ENCODE measurements at regions not wholly inside any gene's neighbourhood (a gene's known extent, or its start where the extent isn't known, plus 50 kb on each side); places are given as distances from the start of the nearest gene placed in this dataset.
"Not testable (repeated sequence)": the region's sequence is repeated elsewhere in the genome, so short reads cannot be mapped to it uniquely, and the experiment has no call there.

DNA sequence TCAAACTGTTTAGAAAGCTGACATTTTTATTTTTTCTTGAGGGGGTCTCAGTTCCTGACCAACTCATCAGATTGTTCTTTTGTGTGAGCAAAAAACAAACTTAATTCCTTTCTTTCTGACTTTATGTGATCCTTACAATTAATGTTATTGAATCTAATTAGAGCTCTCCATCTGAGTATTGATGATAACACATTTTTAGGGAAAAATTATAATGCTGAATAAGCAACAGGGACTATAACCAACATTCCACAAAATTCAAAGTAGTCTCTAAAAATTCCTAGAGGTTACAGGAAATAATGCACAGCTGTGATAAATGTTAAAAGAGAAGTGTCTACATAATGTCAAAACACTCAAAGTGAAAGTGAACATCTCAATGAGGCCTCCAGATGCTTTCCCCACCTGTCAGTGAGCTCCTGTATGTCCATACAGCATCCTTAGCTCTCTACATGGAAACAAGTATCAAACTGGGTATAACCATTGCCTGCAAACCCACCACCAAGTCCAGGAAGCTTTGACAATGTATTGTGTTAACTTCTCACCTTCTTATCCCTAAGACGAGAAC lies 786.0 kb upstream of the SLC39A10 start:
- no peak for DNase-seq (ENCODE audit: low read depth in 4 of 4, low spot score in 3 of 4)

DNA sequence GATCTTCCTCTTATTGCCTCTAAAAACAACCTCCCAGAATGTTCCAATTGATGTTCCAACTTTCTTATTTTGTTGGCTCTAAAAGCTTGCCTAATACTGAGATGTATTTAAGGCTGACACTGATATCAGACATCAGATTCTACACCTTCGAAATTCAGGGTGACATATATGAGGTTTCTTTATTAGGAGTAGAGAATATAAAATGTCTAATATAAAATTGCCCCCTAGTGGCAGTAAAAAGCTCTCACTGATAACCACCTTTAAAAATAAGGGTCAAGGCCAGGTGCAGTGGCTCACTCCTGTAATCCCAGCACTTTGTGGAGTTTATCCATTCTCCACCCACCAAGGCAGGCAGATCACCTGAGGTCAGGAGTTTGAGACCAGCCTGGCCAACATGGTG lies 789.7 kb upstream of the SLC39A10 start:
- no peak for DNase-seq (ENCODE audit: low read depth in 4 of 4, low spot score in 3 of 4)

DNA sequence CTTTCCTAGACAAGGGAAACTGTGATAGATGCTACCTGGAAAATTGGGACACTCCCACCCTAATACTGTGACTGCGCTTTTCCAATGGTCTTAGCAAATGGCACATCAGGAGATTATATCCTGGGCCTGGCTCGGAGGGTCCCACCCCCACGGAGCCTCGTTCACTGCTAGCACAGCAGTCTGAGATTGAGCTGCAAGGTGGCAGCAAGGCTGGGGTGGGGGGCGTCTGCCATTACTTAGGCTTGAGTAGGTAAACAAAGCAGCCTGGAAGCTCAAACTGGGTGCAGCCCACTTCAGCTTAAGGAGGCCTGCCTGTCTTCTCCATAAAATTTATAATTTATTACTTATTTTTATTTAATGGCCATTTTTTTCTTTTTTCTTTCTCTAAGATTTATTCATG lies 802.1 kb upstream of the SLC39A10 start:
- no peak for DNase-seq (ENCODE audit: low read depth in 4 of 4, low spot score in 3 of 4)

DNA sequence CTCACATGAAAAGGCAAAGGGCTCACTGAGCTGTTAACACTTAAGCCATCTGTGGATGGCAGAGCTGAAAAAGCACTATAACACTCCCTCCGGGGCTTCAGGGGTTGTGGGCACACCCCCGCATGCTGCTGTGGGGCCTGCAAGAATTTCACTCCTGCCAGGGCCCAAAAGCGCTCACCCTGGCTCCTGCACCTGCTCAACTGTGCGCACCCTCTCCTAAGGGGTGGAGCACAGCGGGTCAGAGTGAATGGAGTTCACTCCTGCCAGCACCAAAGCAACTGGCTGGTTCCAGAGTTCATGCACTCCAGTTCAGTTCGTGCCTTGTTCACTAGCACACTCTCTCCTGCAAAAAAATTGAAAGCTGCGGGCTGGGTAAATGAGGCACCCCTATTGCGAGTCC lies 814.2 kb upstream of the SLC39A10 start:
- DNase-seq (ENCODE audit: low read depth in 4 of 4, low spot score in 3 of 4) = no peak

DNA sequence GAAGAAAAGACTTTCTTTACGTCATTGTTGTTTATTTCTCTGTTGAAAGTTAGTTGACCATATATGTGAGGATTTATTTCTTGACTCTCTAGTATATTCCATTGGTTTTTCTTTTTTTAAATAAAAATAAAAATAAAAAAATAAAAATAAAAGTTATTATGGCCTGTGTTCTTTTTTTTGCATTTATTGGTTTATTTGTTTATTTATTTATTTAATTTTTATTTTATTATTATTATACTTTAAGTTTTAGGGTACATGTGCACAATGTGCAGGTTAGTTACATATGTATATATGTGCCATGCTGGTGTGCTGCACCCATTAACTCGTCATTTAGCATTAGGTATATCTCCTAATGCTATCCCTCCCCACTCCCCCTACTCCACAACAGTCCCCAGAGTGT lies 822.7 kb upstream of the SLC39A10 start:
- DNase-seq (ENCODE audit: low read depth in 4 of 4, low spot score in 3 of 4) = not testable (repeated sequence)

DNA sequence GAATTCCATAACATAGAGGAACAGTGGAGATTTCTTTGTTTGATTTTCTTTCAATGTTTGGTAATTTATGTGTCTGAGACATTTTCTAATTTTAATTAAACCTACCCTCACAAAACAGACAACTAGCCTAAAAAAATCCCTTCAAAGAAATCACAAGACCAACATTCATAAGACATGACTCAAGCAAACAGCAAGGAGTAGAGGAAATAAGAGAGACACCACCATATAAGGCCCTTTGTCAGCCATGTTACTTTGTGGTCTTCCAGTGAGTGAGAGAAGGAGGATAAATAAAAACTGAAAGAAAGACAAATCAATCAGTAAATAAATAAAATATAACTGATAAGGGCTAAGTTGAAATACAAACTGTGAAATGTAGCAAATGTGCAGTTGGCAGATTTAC lies 830.8 kb upstream of the SLC39A10 start:
- DNase-seq (ENCODE audit: low read depth in 4 of 4, low spot score in 3 of 4) = no peak

DNA sequence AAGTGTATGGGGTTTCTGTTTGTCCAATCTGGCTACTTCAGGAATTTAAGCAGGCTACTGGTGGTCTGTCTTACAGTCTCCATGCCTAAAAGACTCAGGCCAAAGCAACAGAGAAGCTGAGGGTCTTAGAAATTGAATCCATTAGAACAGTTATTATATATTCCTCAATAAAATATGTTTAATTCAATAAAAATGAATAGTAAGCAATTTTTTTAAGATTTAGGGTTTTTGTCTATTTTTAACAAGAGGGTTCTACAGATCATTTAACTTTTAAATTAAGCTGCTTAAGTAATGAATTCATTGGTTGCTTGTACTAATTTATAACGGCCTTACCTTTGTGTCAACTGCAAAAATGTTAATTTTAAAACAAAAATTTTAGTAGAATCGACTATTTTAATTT lies 832.6 kb upstream of the SLC39A10 start:
- DNase-seq (ENCODE audit: low read depth in 4 of 4, low spot score in 3 of 4) = no peak

DNA sequence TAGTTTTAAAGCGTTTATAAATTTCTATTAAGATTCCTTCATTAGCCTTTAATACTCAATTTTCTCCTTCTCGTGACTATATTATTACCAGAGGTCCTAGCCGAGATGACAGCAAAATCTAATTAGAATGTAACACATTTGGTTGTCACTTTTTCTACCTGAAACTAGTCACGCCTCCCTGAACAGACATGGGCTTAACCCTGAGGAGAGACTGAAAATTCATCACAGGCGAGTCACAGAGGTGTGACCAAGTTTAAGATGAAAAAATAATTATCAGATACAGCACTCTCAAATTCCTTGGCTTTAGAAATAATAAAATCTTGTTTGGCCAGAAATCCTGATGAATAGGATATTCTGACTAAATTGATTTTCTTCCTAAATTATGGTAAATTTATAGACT lies 834.4 kb upstream of the SLC39A10 start:
- no peak for DNase-seq (ENCODE audit: low read depth in 4 of 4, low spot score in 3 of 4)

DNA sequence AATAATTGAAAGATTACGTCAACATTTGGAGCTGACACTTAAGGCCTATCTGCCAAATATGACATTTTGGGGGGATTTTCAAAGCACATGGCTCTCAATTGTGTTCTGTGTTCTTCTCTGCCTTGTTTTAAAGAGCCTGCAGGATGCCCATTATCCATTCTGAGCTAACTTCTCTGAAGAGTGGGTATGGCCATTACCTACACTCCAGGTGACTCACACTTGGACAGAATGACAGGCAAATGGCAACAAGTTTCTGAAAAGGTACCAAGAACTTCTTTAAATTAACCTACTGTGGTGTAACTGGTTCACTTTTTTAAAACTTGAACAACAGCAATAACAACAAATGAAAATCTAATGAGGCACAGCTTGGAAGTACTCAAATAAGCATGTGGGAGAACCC lies 834.9 kb upstream of the SLC39A10 start:
- DNase-seq (ENCODE audit: low read depth in 4 of 4, low spot score in 3 of 4) = no peak

DNA sequence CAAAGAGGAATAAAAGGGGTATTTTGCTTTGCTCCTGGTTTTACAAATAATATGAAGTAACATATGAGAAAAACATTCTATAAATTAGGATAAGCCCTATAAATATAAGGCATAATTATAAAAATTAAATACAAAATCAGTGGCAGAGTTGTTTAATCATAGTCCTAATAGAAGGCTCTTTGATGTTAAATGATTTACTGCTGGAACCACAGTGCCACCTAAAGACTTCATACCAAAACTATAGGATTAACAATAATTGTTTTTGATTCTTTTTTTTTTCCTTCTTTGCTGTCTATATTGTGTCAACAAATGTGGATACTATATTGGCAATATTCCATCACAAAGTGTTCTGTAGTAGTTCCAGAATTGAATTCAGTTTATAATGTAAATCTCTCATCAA lies 837.7 kb upstream of the SLC39A10 start:
- DNase-seq (ENCODE audit: low read depth in 4 of 4, low spot score in 3 of 4) = no peak

DNA sequence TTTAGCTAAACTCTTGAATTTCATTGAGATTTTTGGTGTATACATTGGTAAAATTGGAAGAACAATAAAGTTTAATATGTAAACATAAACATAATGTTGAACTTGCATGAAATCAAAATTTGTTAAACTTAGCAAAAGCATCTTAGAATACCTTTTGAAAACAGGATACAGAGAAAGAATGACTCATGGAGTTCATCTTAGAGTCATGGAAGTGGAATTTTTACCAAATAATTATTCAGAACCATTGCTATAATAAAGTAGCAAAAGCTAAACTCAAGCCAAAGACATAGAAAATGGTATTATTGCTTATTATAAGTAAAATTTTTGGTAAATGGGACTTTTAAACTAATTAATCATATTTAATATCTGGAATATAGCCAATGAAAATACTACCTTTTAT lies 841.6 kb upstream of the SLC39A10 start:
- no peak for DNase-seq (ENCODE audit: low read depth in 4 of 4, low spot score in 3 of 4)

DNA sequence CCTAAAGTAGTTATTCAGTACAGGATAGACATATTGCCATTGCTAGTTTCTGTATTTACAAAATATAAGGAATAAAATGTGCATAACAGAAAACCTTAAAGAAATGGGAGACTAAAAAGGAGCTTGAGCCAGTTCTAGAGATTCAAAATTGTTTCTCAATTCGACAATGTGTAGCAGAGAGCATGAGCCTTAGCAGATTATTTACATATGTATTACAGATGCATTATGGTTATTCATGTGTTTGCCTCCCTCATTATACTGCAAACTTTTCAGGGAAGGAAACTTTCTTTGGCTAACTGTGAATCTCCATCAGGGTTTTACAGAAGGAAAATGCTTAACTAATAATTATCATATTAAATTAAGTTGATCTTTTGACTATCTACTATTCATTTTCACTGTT lies 854.4 kb upstream of the SLC39A10 start:
- no peak for DNase-seq (ENCODE audit: low read depth in 4 of 4, low spot score in 3 of 4)

DNA sequence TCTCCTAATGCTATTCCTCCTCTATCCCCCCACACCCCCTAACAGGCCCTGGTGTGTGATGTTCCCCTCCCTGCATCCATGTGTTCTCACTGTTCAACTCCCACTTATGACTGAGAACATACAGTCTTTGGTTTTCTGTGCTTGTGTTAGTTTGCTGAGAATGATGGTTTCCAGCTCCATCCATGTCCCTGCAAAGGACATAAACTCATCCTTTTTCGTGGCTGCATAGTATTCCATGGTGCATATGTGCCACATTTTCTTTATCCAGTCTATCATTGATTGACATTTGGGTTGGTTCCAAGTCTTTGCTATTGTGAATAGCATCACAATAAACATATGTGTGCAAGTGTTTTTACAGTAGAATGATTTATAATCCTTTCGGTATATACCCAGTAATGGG lies 870.0 kb upstream of the SLC39A10 start:
- DNase-seq (ENCODE audit: low read depth in 4 of 4, low spot score in 3 of 4) = not testable (repeated sequence)

DNA sequence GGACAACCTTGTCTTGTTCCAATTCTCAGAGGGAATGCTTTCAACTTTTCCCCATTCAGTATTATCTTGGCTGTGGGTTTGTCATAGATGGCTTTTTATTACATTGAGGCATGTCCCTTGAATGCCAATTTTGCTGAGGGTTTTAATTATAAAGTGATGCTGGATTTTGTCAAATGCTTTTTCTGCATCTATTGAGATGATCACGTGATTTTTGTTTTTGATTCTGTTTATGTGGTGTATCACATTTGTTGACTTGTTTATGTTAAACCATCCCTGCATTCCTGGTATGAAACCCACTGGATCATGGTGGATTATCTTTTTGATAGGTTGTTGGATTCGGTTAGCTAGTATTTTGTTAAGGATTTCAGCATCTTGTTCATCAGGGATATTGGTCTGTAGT lies 885.6 kb upstream of the SLC39A10 start:
- DNase-seq (ENCODE audit: low read depth in 4 of 4, low spot score in 3 of 4) = not testable (repeated sequence)

DNA sequence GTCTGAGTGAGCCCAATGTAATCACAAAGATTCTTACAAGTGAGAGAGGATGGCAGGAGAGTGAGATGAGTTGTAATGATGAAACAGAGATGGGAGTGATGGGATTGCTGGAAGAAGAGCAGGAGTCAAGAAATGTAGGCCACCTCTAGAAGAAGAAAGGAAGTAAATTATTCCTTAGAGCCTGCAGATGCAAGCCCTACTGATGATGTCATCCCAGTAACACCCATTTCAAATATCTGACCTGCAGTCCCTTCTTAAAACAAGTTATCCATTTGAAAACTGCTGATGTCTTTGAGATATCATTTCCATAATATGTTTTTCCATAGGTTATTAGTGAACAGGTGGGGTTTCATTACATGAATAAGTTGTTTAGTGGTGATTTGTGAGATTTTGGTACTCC lies 888.0 kb upstream of the SLC39A10 start:
- DNase-seq (ENCODE audit: low read depth in 4 of 4, low spot score in 3 of 4) = no peak

DNA sequence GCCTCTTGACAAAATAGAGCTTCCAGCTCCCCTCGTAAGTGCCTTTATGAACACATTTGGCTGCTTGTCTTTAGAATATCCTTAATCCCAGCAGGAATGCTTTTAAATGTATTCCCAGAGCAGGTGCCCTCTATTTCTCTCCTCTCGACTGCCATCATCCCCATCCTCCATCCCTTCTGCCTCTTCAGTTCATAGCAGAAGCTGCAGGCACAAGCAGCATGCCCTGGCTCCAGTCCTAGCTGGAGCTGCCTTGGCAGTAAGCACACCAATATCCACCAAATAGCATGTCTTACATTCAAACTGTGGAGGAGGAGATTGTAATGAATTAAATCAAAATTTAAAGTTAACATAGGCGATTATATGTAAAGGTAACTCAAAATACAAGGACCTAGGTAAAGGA lies 891.3 kb upstream of the SLC39A10 start:
- no peak for DNase-seq (ENCODE audit: low read depth in 4 of 4, low spot score in 3 of 4)

DNA sequence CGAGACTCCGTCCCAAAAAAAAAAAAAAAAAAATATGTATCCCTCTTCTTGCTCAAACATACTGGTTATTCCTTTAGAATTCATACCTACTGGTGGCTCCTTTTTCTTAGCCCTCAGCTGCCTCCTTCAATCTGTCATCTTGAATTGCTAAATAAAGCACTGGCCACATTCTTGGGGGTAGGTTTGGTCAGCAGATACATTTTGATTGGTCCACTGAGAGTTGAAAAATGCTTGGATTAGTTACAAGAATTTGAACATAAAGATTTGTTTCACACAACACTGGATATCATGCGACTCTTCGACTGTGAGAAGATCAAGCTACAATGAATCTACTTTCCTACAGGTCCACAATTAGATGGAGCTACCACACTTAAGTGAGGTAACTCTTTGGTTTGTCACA lies 906.1 kb upstream of the SLC39A10 start:
- DNase-seq (ENCODE audit: low read depth in 4 of 4, low spot score in 3 of 4) = no peak

DNA sequence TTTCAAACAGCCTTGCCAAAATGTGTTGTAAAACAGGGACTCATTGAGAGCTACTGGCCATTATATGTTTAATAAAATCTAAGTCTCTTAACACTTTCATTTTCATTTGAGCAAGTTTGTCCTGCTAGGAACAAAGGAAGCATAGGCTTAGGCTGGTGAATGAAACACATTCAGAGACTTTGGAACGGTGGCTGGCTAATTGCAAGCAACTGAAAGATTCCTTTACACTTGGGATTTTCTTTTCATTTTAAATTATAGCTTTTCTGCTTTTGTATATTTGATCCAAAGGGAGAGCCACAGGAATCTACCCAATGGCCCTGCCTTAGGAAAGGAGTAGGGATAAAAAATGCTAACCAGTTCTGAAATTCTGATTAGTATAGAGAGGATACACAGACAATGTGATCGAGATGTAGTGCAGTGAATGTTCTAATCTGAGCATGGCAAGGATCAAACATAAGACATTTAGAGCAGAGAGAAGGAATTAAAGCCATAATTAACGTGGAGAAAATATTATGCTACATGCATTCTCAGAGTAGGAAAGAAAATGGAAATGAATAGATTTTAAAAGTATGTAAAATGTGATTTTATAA lies 911.4 kb upstream of the SLC39A10 start:
- DNase-seq (ENCODE audit: low read depth in 4 of 4, low spot score in 3 of 4) = no peak

DNA sequence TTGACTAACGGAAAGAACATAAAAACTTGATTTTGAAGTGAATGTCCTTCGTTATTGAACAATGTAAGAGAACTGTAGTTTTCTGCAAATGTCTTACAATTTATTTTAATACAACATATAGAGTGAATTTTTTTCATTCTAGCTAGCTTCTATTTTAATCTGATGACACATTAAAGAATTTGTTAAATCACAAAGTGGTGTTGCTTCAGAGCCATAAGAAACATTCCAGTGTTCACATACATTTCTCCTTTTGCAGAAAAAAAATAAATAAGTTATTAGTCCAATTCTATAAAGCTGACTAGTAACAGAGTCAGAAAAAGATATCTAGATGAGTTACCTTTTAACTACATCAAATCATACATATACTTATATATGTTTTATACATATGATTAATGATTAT lies 914.3 kb upstream of the SLC39A10 start:
- DNase-seq (ENCODE audit: low read depth in 4 of 4, low spot score in 3 of 4) = no peak

DNA sequence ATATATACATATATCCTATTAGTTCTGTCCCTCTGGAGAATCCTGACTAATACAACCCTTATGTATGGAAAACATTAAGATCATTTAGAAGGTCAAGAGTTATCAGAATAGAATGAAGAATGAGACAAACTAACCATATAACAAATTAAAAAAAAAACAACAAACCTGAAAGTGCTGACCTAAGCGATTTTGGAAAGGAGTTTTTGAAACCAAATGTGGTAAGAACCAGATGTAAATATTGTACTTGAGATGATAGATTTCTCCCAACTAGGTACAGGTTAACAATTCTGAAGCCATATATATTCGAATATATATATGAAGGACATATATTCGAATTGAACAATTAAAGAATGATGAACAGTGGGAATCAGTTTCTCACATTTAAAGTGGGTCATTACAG lies 917.8 kb upstream of the SLC39A10 start:
- no peak for DNase-seq (ENCODE audit: low read depth in 4 of 4, low spot score in 3 of 4)

DNA sequence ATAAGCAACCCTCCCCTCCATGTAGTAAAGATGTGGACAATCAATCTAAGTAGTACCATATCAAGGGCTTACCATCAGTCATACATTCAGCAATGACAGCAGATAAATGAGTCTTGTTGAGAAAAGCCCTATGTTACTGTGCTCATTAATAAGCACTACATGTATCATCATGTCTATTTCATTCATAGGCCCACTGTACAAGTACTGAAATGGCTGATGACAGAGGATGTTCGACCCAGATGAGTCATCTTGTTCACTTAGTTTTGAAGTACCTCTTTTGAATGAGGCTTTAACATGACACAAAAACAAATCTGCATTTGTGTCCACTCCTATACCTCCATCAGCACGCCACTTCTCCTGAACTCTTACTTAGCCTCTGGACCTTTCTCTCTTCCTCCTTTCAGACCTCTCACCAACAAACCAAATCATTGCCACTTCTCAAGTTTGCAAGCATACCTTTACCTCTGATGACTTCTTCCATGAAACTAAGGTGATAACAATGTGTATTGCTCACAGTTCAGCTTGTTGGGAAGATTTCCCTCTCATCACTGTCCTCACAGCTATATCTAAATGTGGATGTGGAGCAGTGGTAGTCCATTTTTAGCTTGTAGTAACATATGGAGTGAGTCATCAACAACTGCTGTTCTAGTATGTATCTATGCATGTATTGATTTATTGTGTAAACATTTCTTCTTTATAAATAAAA lies 921.0 kb upstream of the SLC39A10 start:
- DNase-seq (ENCODE audit: low read depth in 4 of 4, low spot score in 3 of 4) = no peak

DNA sequence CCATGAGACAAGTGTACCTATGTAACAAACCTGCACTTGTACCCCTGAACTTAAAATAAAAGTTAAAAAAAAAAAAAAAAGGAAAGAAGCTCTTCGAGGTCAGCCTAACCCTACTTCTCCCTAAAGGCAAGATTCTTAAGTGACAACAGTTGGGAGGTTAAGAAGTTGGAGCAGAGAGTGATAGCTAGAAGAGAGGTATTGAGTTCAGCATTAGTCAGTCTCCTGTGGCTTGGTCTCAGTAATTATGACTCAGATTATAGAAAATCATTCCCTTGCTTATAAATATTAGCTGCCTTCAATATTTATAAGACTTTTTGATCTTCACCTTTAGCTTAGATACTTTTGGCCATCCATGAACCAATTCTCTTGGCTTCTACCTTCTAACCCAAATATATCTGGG lies 926.8 kb upstream of the SLC39A10 start:
- no peak for DNase-seq (ENCODE audit: low read depth in 4 of 4, low spot score in 3 of 4)

DNA sequence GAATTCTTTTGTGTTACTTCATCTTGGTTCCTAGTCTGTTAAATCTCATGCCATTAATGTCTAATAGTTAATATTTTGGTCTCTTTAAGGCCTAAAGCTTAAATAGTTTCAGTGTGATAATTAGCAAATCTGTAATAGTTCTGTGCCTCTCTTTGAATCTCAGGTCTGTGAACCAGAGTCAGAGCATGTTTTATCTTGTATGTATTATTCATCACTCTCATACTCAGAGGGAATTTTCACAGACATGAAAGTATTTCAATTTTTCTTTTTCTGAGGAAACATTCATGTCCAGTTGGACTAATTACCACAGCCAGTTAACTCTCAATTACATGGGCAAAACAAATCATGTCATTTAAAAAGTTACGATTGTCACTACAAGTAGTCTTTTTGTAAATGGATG lies 931.9 kb upstream of the SLC39A10 start:
- no peak for DNase-seq (ENCODE audit: low read depth in 4 of 4, low spot score in 3 of 4)
